IPS-15b (cell line): ENCODE measurements at regions not wholly inside any gene's neighbourhood (a gene's known extent, or its start where the extent isn't known, plus 50 kb on each side); places are given as distances from the start of the nearest gene placed in this dataset.

Experiments
- H3K27me3 ChIP-seq: one replicate; pipeline ENCODE4 v1.6.1; 2013; ENCODE audit warnings: low read length; ENCODE audit not compliant: control insufficient read depth, insufficient read depth
- H3K36me3 ChIP-seq: one replicate; pipeline ENCODE4 v1.6.1; 2013; ENCODE audit warnings: low read length; ENCODE audit not compliant: control insufficient read depth, insufficient read depth
- H3K4me1 ChIP-seq: one replicate; pipeline ENCODE4 v1.6.1; 2013; ENCODE audit warnings: mild to moderate bottlenecking, low read length; ENCODE audit not compliant: control insufficient read depth, insufficient read depth
- H3K4me3 ChIP-seq: one replicate; pipeline ENCODE4 v1.5.1; 2013; ENCODE audit warnings: low read depth, low read length
- H3K9ac ChIP-seq: one replicate; pipeline ENCODE4 v1.6.1; 2013; ENCODE audit warnings: low read depth, mild to moderate bottlenecking, low read length
- H3K9me3 ChIP-seq: one replicate; pipeline ENCODE4 v1.6.1; 2013; ENCODE audit warnings: mild to moderate bottlenecking, low read length; ENCODE audit not compliant: control insufficient read depth, insufficient read depth

- Histone ChIP-seq H3K9me3 (no peaks in the 10 kb centered on the region), H3K9ac (no peak overlapping the region), H3K4me3 (no peak overlapping the region), H3K27me3 (no peaks in the 10 kb centered on the region), H3K4me1 (peaks cover 22% of the 10 kb centered on the region), H3K36me3 (no peaks in the 10 kb centered on the region)
These were observed 211.8 kb downstream of the SKIDA1 start for GRCh38 chr10:21313691-21314090.

GRCh38 chr10:21311426-21311825 is 214.1 kb downstream of the SKIDA1 start:
- Histone ChIP-seq H3K9ac (no peak overlapping the region), H3K36me3 (no peaks in the 10 kb centered on the region), H3K4me3 (no peak overlapping the region), H3K9me3 (no peaks in the 10 kb centered on the region), H3K27me3 (no peaks in the 10 kb centered on the region), H3K4me1 (peaks cover 22% of the 10 kb centered on the region)

- no peaks in the 10 kb centered on the region for H3K27me3 ChIP-seq
- no peak overlapping the region for H3K9ac ChIP-seq
- no peaks in the 10 kb centered on the region for H3K36me3 ChIP-seq
- no peaks in the 10 kb centered on the region for H3K9me3 ChIP-seq
- no peak overlapping the region for H3K4me3 ChIP-seq
- H3K4me1 ChIP-seq, result peaks cover 5% of the 10 kb centered on the region
These were observed 216.1 kb downstream of the SKIDA1 start for GRCh38 chr10:21309427-21309826.

- H3K36me3 ChIP-seq, result no peaks in the 10 kb centered on the region
- H3K4me3 ChIP-seq, result no peak overlapping the region
- no peak overlapping the region for H3K9ac ChIP-seq
- peaks cover under 1% of the 10 kb centered on the region for H3K4me1 ChIP-seq
- no peaks in the 10 kb centered on the region for H3K27me3 ChIP-seq
- no peaks in the 10 kb centered on the region for H3K9me3 ChIP-seq
These were observed 216.5 kb downstream of the SKIDA1 start for GRCh38 chr10:21308946-21309345.

DNA sequence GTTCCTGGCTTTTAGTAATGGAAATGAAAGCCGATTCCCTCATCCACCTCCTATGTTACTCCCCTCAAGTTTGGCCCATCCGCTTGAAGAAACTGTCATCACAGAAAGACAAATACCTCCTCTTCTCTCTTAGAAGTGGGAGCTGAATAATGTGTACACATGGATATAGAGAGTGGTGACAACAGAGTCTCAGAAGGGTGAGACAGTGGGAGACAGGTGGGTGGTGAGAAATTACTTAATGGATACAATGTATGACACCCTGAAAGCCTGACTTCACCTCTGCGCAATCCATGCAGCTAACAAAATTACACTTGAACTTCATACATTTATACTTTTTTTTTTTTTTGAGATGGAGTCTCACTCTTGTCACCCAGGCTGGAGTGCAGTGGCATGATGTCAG is 217.5 kb downstream of the SKIDA1 start:
- no peaks in the 10 kb centered on the region for H3K4me1 ChIP-seq

GRCh38 chr10:21304608-21305007 is 220.9 kb downstream of the SKIDA1 start:
- Histone ChIP-seq H3K27me3 (no peaks in the 10 kb centered on the region), H3K36me3 (no peaks in the 10 kb centered on the region), H3K9me3 (no peaks in the 10 kb centered on the region), H3K4me3 (no peak overlapping the region), H3K4me1 (no peaks in the 10 kb centered on the region), H3K9ac (no peak overlapping the region)

More for the DNA sequence above, 217.5 kb downstream of the SKIDA1 start:
- H3K9ac ChIP-seq, result no peak overlapping the region
- no peaks in the 10 kb centered on the region for H3K9me3 ChIP-seq
- no peaks in the 10 kb centered on the region for H3K27me3 ChIP-seq
- no peak overlapping the region for H3K4me3 ChIP-seq
- H3K36me3 ChIP-seq, result no peaks in the 10 kb centered on the region

- H3K4me1 ChIP-seq, result no peaks in the 10 kb centered on the region
- no peaks in the 10 kb centered on the region for H3K27me3 ChIP-seq
- H3K36me3 ChIP-seq, result no peaks in the 10 kb centered on the region
- no peak overlapping the region for H3K9ac ChIP-seq
- H3K9me3 ChIP-seq, result no peaks in the 10 kb centered on the region
- H3K4me3 ChIP-seq, result no peak overlapping the region
These were observed 221.3 kb downstream of the SKIDA1 start for GRCh38 chr10:21304198-21304597.

- Histone ChIP-seq H3K9ac (no peak overlapping the region), H3K27me3 (no peaks in the 10 kb centered on the region), H3K9me3 (no peaks in the 10 kb centered on the region), H3K4me3 (no peak overlapping the region), H3K36me3 (no peaks in the 10 kb centered on the region), H3K4me1 (peaks cover 12% of the 10 kb centered on the region)
These were observed 224.9 kb downstream of the SKIDA1 start for GRCh38 chr10:21300551-21300950.

DNA sequence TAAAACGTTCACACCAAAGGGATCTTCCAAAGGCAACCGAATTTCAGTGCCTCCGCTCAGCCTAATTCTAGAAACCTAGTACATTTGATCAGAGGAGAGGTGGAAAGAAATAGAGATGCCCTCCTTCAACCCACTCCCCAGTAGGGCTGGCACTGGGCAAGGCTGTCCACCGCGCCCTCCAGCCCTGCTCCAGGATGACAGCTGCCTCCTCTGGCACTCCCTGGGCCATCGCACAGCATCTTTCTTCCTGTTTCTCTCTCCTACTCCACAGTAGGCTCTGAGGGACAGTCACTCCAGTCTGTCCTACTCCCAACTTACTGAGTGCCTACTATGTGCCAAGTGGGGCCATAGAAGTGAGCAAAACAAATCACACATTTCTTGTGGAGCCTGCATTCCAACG is 226.2 kb downstream of the SKIDA1 start:
- Histone ChIP-seq H3K27me3 (no peaks in the 10 kb centered on the region), H3K36me3 (no peaks in the 10 kb centered on the region), H3K4me1 (peaks cover 16% of the 10 kb centered on the region), H3K9ac (no peak overlapping the region), H3K9me3 (no peaks in the 10 kb centered on the region), H3K4me3 (no peak overlapping the region)

DNA sequence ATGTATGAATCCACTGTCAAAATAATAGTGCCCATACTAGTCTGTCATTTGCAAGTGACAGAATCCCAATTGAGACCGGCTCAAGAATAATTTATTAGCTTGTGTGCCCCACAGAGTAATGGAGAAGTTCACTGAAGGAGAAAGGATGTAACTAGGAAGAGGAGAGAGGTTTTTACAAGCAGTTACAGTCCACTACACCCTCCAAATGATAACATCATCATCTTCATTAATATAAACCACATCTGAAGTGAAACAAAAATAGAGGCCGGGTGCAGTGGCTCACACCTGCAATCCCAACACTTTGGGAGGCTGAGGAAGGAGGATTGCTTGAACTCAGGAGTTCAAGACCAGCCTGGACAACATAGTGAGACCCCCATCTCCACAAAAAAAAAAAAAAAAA is 226.8 kb downstream of the SKIDA1 start:
- Histone ChIP-seq H3K9me3 (no peaks in the 10 kb centered on the region), H3K27me3 (no peaks in the 10 kb centered on the region), H3K4me3 (no peak overlapping the region), H3K4me1 (peaks cover 22% of the 10 kb centered on the region), H3K9ac (no peak overlapping the region), H3K36me3 (no peaks in the 10 kb centered on the region)

DNA sequence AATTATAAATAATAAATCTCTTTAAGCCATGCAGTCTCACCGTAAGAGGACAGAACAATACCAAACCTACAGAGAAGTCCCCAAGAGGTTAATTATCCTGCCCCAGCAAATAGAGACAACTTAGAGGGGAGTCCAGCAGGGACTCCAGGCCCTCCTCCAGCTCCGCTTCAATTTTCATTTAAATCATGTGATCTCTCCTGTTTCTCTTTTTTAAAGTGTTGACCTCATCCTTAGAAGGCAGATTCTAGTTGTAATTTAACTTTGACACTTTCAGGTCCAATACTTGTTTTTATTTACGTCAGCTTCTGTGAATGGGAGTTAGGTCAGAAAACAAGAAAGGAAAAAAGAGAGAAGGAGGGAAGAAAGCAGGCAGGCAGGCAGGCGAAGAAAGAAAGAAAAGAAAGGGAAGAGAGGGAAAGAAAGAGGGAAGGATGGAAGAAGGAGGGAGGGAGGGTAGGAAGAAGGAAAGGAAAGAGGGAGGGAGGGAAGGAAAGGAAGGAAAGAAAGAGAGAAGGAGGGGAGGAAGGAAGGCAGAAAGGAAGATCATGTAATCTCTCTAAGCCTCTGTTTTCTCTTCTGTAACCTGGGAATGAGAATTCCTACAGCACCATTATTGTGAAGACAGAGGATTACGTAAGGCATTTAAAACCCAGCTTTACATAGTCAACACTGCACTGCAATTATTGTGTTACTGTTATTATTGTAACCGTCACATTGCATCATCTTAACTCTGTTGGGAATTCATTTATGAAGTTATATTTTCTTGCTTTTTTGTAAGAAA is 227.7 kb downstream of the SKIDA1 start:
- no peaks in the 10 kb centered on the region for H3K36me3 ChIP-seq
- no peaks in the 10 kb centered on the region for H3K9me3 ChIP-seq
- no peaks in the 10 kb centered on the region for H3K27me3 ChIP-seq
- no peak overlapping the region for H3K9ac ChIP-seq
- H3K4me1 ChIP-seq, result peaks cover 29% of the 10 kb centered on the region
- H3K4me3 ChIP-seq, result no peak overlapping the region

DNA sequence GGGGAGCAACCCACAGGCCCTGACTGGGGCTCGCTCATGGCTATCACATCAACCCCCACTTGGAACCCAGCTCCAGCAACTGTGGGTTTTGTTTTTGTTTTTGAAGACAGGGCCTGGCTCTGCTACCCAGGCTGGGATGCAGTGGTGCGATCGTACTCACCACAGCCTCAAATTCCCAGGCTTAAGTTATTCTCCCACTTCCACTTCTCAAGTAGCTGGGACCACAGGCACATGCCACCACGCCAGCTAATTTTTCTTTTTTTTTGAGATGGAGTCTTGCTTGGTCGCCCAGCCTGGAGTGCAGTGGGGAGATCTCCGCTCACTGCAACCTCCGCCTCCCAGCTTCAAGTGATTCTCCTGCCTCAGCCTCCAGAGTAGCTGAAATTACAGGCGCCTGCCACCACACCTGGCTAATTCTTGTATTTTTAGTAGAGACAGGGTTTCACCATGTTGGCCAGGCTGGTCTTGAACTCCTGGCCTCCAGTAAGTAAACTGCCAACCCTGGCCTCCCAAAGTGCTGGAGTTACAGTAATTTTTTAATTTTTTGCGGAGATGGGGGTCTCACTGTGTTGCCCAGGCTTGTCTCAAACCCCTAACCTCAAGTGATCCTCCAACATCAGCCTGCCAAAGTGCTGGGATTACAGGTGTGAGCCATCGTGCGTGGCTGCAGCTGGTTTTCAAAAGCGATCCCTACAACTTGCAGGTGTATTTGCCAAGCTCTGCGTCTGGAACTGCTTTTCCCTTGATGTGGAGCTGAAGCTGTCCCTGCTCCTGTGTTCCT is 228.7 kb downstream of the SKIDA1 start:
- Histone ChIP-seq H3K4me3 (no peak overlapping the region), H3K4me1 (peaks cover 30% of the 10 kb centered on the region), H3K9me3 (no peaks in the 10 kb centered on the region), H3K9ac (no peak overlapping the region), H3K36me3 (no peaks in the 10 kb centered on the region), H3K27me3 (no peaks in the 10 kb centered on the region)
